Brain microvascular endothelial cell (primary cell): ENCODE measurements at regions not wholly inside any gene's neighbourhood (a gene's known extent, or its start where the extent isn't known, plus 50 kb on each side); places are given as distances from the start of the nearest gene placed in this dataset.
"Not testable (repeated sequence)": the region's sequence is repeated elsewhere in the genome, so short reads cannot be mapped to it uniquely, and the experiment has no call there.

Experiments used
- DNase-seq: peaks from one replicate; pipeline ENCODE4 v3.0.0-alpha.2; 2020
- H3K27ac ChIP-seq: fragments of 250-450 bp; sonication (Bioruptor Pico); 2 replicates; pipeline ENCODE4 v1.5.1; 2020; ENCODE audit warnings: mild to moderate bottlenecking, moderate library complexity
- H3K27me3 ChIP-seq: fragments of 250-450 bp; sonication (Bioruptor Pico); replicated peaks from 2 replicates; pipeline ENCODE4 v1.5.1; 2020; ENCODE audit warnings: mild to moderate bottlenecking
- H3K36me3 ChIP-seq: fragments of 250-450 bp; sonication (Bioruptor Pico); replicated peaks from 2 replicates; pipeline ENCODE4 v1.5.1; 2020; ENCODE audit warnings: mild to moderate bottlenecking
- H3K4me3 ChIP-seq: 2 replicates; pipeline ENCODE4 v1.5.1; 2011; ENCODE audit warnings: low read depth, mild to moderate bottlenecking, control low read depth, low read length, moderate library complexity
- in situ Hi-C: cut with HindIII; loops from 2 replicates; pipeline ENCODE4 v1.10.0; 2017; ENCODE audit warnings: low sequenced_read_pairs, low pct_ligation_motif_present
- TF ChIP-seq, protein P1 (sequence below): IDR thresholded peaks from 2 replicates; pipeline ENCODE4 v1.5.1; 2011; ENCODE audit warnings: low read depth, mild to moderate bottlenecking, moderate library complexity, low read length, control low read depth, inconsistent platforms; ENCODE audit errors: missing control alignments

DNA sequence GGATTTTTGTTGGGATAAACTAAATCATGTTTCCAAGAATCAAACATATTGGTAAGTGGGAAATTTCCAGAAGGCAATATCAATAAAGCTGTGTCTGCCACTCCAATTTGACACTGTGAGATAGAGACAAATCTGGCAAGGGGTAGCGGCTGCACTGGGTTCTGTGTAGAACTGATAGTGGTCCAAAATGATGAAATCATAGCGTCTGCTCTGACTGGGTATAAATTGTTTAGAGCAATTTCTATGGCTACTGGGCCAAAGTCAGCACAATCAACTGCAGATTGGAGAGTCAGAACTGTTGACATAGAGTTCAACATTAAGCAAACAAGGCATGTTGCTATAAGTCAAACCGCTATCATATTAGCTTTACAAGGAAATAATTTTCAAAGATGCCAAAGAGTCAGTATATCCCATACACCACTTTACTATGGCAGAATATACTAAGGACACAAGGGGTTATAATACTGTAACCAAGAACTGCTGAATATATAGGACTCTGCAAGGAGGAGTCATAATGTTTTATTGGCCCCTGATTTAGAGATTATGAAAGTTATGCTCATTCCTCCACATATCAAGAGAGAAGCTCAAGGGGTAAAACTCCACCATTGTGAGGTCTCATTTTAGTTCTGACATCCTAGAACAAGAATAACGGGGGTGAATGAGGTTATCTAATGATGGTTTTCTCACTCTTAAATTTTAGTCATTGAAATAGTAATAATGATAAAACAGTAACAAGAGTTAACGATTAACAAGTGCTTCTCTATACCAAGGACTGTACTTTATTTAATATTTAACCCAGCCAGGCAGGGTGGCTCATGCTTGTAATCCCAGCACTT, 309.7 kb upstream of the GADL1 start:
- in situ Hi-C loops = no loop called here
- Histone ChIP-seq H3K27me3 (no peaks in the 10 kb centered on the region), H3K4me3 (no peak overlapping the region), H3K36me3 (no peaks in the 10 kb centered on the region), H3K27ac (no peak overlapping the region)
- TF ChIP-seq, protein P1, sequence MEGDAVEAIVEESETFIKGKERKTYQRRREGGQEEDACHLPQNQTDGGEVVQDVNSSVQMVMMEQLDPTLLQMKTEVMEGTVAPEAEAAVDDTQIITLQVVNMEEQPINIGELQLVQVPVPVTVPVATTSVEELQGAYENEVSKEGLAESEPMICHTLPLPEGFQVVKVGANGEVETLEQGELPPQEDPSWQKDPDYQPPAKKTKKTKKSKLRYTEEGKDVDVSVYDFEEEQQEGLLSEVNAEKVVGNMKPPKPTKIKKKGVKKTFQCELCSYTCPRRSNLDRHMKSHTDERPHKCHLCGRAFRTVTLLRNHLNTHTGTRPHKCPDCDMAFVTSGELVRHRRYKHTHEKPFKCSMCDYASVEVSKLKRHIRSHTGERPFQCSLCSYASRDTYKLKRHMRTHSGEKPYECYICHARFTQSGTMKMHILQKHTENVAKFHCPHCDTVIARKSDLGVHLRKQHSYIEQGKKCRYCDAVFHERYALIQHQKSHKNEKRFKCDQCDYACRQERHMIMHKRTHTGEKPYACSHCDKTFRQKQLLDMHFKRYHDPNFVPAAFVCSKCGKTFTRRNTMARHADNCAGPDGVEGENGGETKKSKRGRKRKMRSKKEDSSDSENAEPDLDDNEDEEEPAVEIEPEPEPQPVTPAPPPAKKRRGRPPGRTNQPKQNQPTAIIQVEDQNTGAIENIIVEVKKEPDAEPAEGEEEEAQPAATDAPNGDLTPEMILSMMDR = no peak
- DNase-seq = no peak

GRCh38 chr3:31204796-31205056, 310.3 kb upstream of the GADL1 start:
- H3K27ac ChIP-seq, in situ Hi-C loops, H3K4me3 ChIP-seq, H3K36me3 ChIP-seq, H3K27me3 ChIP-seq, DNase-seq: not testable (repeated sequence)

- DNase-seq = no peak
- Histone ChIP-seq H3K4me3 (no peak overlapping the region), H3K27me3 (no peaks in the 10 kb centered on the region), H3K27ac (no peak overlapping the region), H3K36me3 (no peaks in the 10 kb centered on the region)
- TF ChIP-seq, protein P1 = peak; percentile 15
- in situ Hi-C loops = no loop called here
These were observed 315.7 kb upstream of the GADL1 start for GRCh38 chr3:31210068-31210645.

- TF ChIP-seq, protein P1 = no peak
- no peak for DNase-seq
- in situ Hi-C loops = no loop called here
- H3K27me3 ChIP-seq = no peaks in the 10 kb centered on the region
- H3K4me3 ChIP-seq = no peak overlapping the region
- H3K27ac ChIP-seq = no peak overlapping the region
- H3K36me3 ChIP-seq = no peaks in the 10 kb centered on the region
These were observed 318.7 kb upstream of the STT3B start for GRCh38 chr3:31213869-31214486.

DNA sequence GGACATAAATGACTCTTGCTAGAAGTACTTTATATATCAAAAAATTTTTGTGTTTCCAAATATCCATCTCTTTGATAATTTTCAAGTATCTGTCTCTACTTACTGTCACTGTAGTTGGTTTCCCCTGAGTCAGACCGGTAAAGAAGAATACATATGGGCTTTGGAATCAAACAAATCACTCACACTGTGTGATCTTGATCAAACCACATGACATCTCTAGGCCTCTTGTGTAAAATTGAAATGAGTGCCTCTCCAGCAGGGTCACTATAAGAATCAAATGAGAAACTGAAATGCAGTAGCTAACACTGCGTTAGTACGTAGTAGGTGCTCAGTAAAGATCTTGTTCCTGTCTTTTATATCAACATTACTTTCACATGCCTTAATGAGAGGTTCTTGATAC, 314.6 kb upstream of the STT3B start:
- Histone ChIP-seq H3K27me3 (no peaks in the 10 kb centered on the region), H3K27ac (no peak overlapping the region), H3K4me3 (no peak overlapping the region), H3K36me3 (no peaks in the 10 kb centered on the region)
- TF ChIP-seq, protein P1 = no peak
- no peak for DNase-seq
- in situ Hi-C loops = no loop called here

- H3K27ac ChIP-seq = no peak overlapping the region
- no peaks in the 10 kb centered on the region for H3K36me3 ChIP-seq
- H3K4me3 ChIP-seq = no peak overlapping the region
- peak; percentile 80 for DNase-seq
- TF ChIP-seq, protein P1 = no peak
- in situ Hi-C loops = no loop called here
- H3K27me3 ChIP-seq = no peaks in the 10 kb centered on the region
These were observed 313.4 kb upstream of the STT3B start for GRCh38 chr3:31219131-31219843.
